ENCODE measurements at regions not wholly inside any gene's neighbourhood (a gene's known extent, or its start where the extent isn't known, plus 50 kb on each side); places are given as distances from the start of the nearest gene placed in this dataset.

- H3K4me3 ChIP-seq (replicated peaks; ENCODE audit: low read depth, low read length), result no peak overlapping the region
- DNase-seq (ENCODE audit: extremely low read depth, low read depth), result no peak
- no peak for TF ChIP-seq CTCF (IDR thresholded peaks at IDR 0.05; ENCODE audit: low read depth, low read length, missing control alignments)
Observed at GRCh38 chr4:30941641-30942040, 221.5 kb downstream of the PCDH7 start.

DNA sequence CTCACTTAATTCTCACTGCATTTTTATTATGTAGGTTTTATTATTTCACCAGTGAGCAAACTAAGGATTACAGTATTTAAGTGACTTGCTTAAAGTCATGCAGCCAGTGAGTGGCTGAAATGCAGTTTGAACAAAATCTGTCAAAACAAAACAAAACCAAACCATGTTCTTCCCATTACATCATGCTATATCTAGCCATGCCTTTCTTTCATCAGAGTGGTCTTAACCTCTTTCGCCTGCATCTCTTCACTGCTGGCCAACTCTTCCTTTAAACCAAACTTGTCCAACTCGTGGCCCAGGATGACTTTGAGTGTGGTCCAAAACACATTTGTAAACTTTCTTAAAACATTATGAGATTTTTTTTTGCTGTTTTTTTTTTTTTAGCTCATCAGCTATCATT, 223.2 kb downstream of the PCDH7 start:
- TF ChIP-seq CTCF (IDR thresholded peaks at IDR 0.05; ENCODE audit: low read depth, low read length, missing control alignments), result no peak
- H3K4me3 ChIP-seq (replicated peaks; ENCODE audit: low read depth, low read length), result no peak overlapping the region
- no peak for DNase-seq (ENCODE audit: extremely low read depth, low read depth)

- TF ChIP-seq CTCF (IDR thresholded peaks at IDR 0.05; ENCODE audit: low read depth, low read length, missing control alignments), result no peak
- H3K4me3 ChIP-seq (replicated peaks; ENCODE audit: low read depth, low read length), result no peak overlapping the region
- no peak for DNase-seq (ENCODE audit: extremely low read depth, low read depth)
Observed at GRCh38 chr4:30945586-30945985, 225.4 kb downstream of the PCDH7 start.

- no peak for TF ChIP-seq CTCF (IDR thresholded peaks at IDR 0.05; ENCODE audit: low read depth, low read length, missing control alignments)
- no peak overlapping the region for H3K4me3 ChIP-seq (replicated peaks; ENCODE audit: low read depth, low read length)
- no peak for DNase-seq (ENCODE audit: extremely low read depth, low read depth)
Observed at GRCh38 chr4:30946288-30946687, 226.1 kb downstream of the PCDH7 start.

GRCh38 chr4:30948653-30949052, 228.5 kb downstream of the PCDH7 start:
- no peak overlapping the region for H3K4me3 ChIP-seq (replicated peaks; ENCODE audit: low read depth, low read length)
- DNase-seq (ENCODE audit: extremely low read depth, low read depth), result no peak
- no peak for TF ChIP-seq CTCF (IDR thresholded peaks at IDR 0.05; ENCODE audit: low read depth, low read length, missing control alignments)

DNA sequence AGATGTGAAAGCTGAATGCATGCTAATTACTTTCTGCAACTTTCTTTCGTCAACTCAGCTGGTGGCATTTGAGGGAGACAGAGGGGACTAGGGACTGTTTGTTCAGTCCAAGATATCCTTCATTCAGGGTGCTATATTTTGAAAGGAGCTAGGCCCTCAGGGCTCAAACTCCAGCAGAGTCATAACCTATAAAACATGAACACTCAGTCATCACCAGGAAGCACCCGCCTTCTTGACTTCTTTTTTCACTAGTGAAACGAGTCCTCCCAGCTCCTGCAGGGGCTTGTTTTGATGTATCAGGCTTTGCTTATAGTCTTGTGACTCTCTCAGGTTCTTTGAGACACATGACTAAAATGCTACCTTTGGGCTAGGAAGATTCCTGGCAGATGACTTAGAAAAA, 230.6 kb downstream of the PCDH7 start:
- H3K4me3 ChIP-seq (replicated peaks; ENCODE audit: low read depth, low read length), result no peak overlapping the region
- no peak for DNase-seq (ENCODE audit: extremely low read depth, low read depth)
- TF ChIP-seq CTCF (IDR thresholded peaks at IDR 0.05; ENCODE audit: low read depth, low read length, missing control alignments), result no peak

GRCh38 chr4:30952526-30953219, 232.5 kb downstream of the PCDH7 start:
- no peak for DNase-seq (ENCODE audit: extremely low read depth, low read depth)
- TF ChIP-seq CTCF (IDR thresholded peaks at IDR 0.05; ENCODE audit: low read depth, low read length, missing control alignments), result no peak
- no peak overlapping the region for H3K4me3 ChIP-seq (replicated peaks; ENCODE audit: low read depth, low read length)

All from HFF-Myc (cell line).